ENCODE measurements at regions not wholly inside any gene's neighbourhood (a gene's known extent, or its start where the extent isn't known, plus 50 kb on each side); places are given as distances from the start of the nearest gene placed in this dataset.

DNA sequence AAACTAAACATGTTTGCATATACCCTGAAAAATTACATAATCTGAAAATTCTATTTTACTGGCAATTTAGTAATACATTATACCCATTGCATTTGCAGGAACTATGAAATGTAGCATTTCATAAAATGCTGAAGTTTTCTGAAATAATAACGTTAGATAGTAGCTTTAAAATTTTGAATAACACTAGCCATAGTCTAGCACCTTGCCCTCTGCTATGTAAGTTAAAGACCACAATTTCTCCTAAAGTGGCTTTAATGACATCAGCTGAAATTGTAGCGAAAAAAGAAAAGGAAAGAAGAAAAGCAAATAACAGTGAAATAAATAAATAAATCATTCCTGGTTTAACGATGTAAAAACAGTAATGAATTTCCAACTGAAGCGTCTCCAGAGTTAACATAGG, 172.8 kb upstream of the RASA1 start:
- TF ChIP-seq POLR2A (IDR thresholded peaks at IDR 0.05; ENCODE audit: low read depth, low read length) (no peak), POLR2AphosphoS5 (IDR thresholded peaks at IDR 0.05; ENCODE audit: low read depth, low read length) (no peak)
